HG02870 (cell line): ENCODE measurements at regions not wholly inside any gene's neighbourhood (a gene's known extent, or its start where the extent isn't known, plus 50 kb on each side); places are given as distances from the start of the nearest gene placed in this dataset.

Experiments
- ATAC-seq: cut with Tn5 transposase; IDR thresholded peaks from one replicate; pipeline ENCODE4 v1.9.1; 2021; ENCODE audit warnings: mild to moderate bottlenecking, moderate library complexity; ENCODE audit not compliant: unreplicated experiment

GRCh38 chr9:115599898-115600297 is 481.9 kb upstream of the TNC start:
- ATAC-seq: no peak

GRCh38 chr9:115601434-115601833 is 483.5 kb upstream of the TNC start:
- ATAC-seq: no peak

GRCh38 chr9:115604831-115605483 is 487.0 kb upstream of the TNC start:
- ATAC-seq: no peak

GRCh38 chr9:115606838-115607237 is 488.9 kb upstream of the TNC start:
- no peak for ATAC-seq

- ATAC-seq: no peak
Measured at GRCh38 chr9:115614326-115614999, 496.5 kb upstream of the TNC start.

- ATAC-seq: no peak
Measured at GRCh38 chr9:115615000-115615401, 497.0 kb upstream of the TNC start.

GRCh38 chr9:115615821-115616665 is 498.1 kb upstream of the TNC start:
- no peak for ATAC-seq

GRCh38 chr9:115616666-115617239 is 498.8 kb upstream of the TNC start:
- no peak for ATAC-seq

GRCh38 chr9:115625251-115625650 is 507.3 kb upstream of the TNC start:
- no peak for ATAC-seq

- no peak for ATAC-seq
Measured at GRCh38 chr9:115625954-115626353, 508.0 kb upstream of the TNC start.

GRCh38 chr9:115627511-115627910 is 509.6 kb upstream of the TNC start:
- no peak for ATAC-seq

- ATAC-seq: no peak
Measured at GRCh38 chr9:115628426-115628825, 510.5 kb upstream of the TNC start.

GRCh38 chr9:115629879-115630840 is 512.2 kb upstream of the TNC start:
- no peak for ATAC-seq

GRCh38 chr9:115632391-115632790 is 514.4 kb upstream of the TNC start:
- no peak for ATAC-seq

- no peak for ATAC-seq
Measured at GRCh38 chr9:115633104-115633503, 515.1 kb upstream of the TNC start.

- ATAC-seq: no peak
Measured at GRCh38 chr9:115635680-115636383, 517.8 kb upstream of the PAPPA start.

GRCh38 chr9:115636596-115636995 is 517.0 kb upstream of the PAPPA start:
- ATAC-seq: no peak

GRCh38 chr9:115637661-115638060 is 515.9 kb upstream of the PAPPA start:
- no peak for ATAC-seq

GRCh38 chr9:115640887-115641286 is 512.7 kb upstream of the PAPPA start:
- ATAC-seq: no peak

- ATAC-seq: no peak
Measured at GRCh38 chr9:115642285-115642684, 511.3 kb upstream of the PAPPA start.
